Neural cell (in vitro differentiated cells): ENCODE measurements at regions not wholly inside any gene's neighbourhood (a gene's known extent, or its start where the extent isn't known, plus 50 kb on each side); places are given as distances from the start of the nearest gene placed in this dataset.

ENCODE experiments used
- H2AFZ ChIP-seq: fragments of 200-600, 300-800 bp; sonication (generic), shearing (Covaris generic); 2 replicates; pipeline ENCODE4 v1.6.0; 2014; ENCODE audit warnings: low read depth, mild to moderate bottlenecking, antibody characterized with exemption, low read length, moderate library complexity
- H3F3A ChIP-seq: fragments of 200-600 bp; shearing (Covaris generic); 2 replicates; pipeline ENCODE4 v1.6.1; 2016; ENCODE audit warnings: mild to moderate bottlenecking, moderate library complexity, mixed read lengths, antibody characterized with exemption, low read length; ENCODE audit not compliant: insufficient read depth, poor library complexity, severe bottlenecking
- H3K27ac ChIP-seq: fragments of 200-600, 300-800 bp; sonication (generic), shearing (Covaris generic); 2 replicates; pipeline ENCODE4 v1.5.1; 2014; ENCODE audit warnings: mild to moderate bottlenecking, low read length, moderate library complexity
- H3K27me3 ChIP-seq: fragments of 300-800, 200-600 bp; sonication (generic), shearing (Covaris generic); 2 replicates; pipeline ENCODE4 v1.6.0; 2014; ENCODE audit warnings: mild to moderate bottlenecking, low read depth, low read length, moderate library complexity; ENCODE audit not compliant: insufficient read depth
- H3K36me3 ChIP-seq: fragments of 300-800, 200-600 bp; sonication (generic), shearing (Covaris generic); 2 replicates; pipeline ENCODE4 v1.5.1; 2014; ENCODE audit warnings: mild to moderate bottlenecking, antibody characterized with exemption, low read length, moderate library complexity; ENCODE audit not compliant: insufficient read depth
- H3K4me2 ChIP-seq: fragments of 300-800, 200-600 bp; sonication (generic), shearing (Covaris generic); 2 replicates; pipeline ENCODE4 v1.6.0; 2014; ENCODE audit warnings: mild to moderate bottlenecking, low read length
- H3K4me3 ChIP-seq: fragments of 300-800, 200-600 bp; sonication (generic), shearing (Covaris generic); 2 replicates; pipeline ENCODE4 v1.5.1; 2014; ENCODE audit warnings: mild to moderate bottlenecking, low read length, moderate library complexity
- H3K79me2 ChIP-seq: fragments of 200-600 bp; shearing (Covaris generic); replicated peaks from 2 replicates; pipeline ENCODE4 v1.6.0; 2014; ENCODE audit warnings: mild to moderate bottlenecking, low read length, moderate library complexity; ENCODE audit not compliant: insufficient read depth
- H3K9ac ChIP-seq: fragments of 300-800, 200-600 bp; sonication (generic), shearing (Covaris generic); 2 replicates; pipeline ENCODE4 v1.6.1; 2016; ENCODE audit warnings: mild to moderate bottlenecking, low read length, mixed read lengths
- H3K9me2 ChIP-seq: fragments of 200-600 bp; shearing (Covaris generic); 2 replicates; pipeline ENCODE4 v1.6.1; 2016; ENCODE audit warnings: mild to moderate bottlenecking, low read length, mixed read lengths; ENCODE audit not compliant: insufficient read depth
- H3K9me3 ChIP-seq: fragments of 200-600, 300-800 bp; sonication (generic), shearing (Covaris generic); 2 replicates; pipeline ENCODE4 v1.6.1; 2016; ENCODE audit warnings: mild to moderate bottlenecking, mixed run types, low read length, moderate library complexity, mixed read lengths
- H4K20me1 ChIP-seq: fragments of 200-600 bp; shearing (Covaris generic); 2 replicates; pipeline ENCODE4 v1.6.1; 2016; ENCODE audit warnings: mild to moderate bottlenecking, mixed run types; ENCODE audit not compliant: insufficient read depth
- CTCF ChIP-seq: fragments of 450-650 bp; IDR thresholded peaks from 2 replicates; pipeline ENCODE4 v1.5.1; 2014; ENCODE audit warnings: antibody characterized with exemption, mild to moderate bottlenecking, moderate library complexity; ENCODE audit not compliant: poor library complexity, severe bottlenecking
- EP300 ChIP-seq: fragments of 450-650 bp; conservative IDR thresholded peaks from 2 replicates; pipeline ENCODE4 v1.6.1; 2014; ENCODE audit warnings: antibody characterized with exemption, mild to moderate bottlenecking, moderate library complexity; ENCODE audit not compliant: poor library complexity, severe bottlenecking
- EZH2 ChIP-seq: fragments of 200-600, 300-800 bp; shearing (Covaris generic), sonication (generic); IDR thresholded peaks from 2 replicates; pipeline ENCODE4 v1.6.1; 2014; ENCODE audit warnings: antibody characterized with exemption, low read length, borderline replicate concordance, mild to moderate bottlenecking; ENCODE audit not compliant: insufficient read depth, poor library complexity, severe bottlenecking
- MXI1 ChIP-seq: fragments of 450-650 bp; conservative IDR thresholded peaks from 2 replicates; pipeline ENCODE4 v1.6.1; 2014; ENCODE audit warnings: antibody characterized with exemption, mild to moderate bottlenecking; ENCODE audit not compliant: poor library complexity, severe bottlenecking
- POLR2AphosphoS5 ChIP-seq: IDR thresholded peaks from 2 replicates; pipeline ENCODE4 v1.6.1; 2012
- RAD21 ChIP-seq: fragments of 450-650 bp; conservative IDR thresholded peaks from 2 replicates; pipeline ENCODE4 v1.6.1; 2014; ENCODE audit warnings: antibody characterized with exemption, mild to moderate bottlenecking, moderate library complexity
- REST ChIP-seq: IDR thresholded peaks from 2 replicates; pipeline ENCODE4 v1.6.1; 2012; ENCODE audit warnings: borderline replicate concordance
- SMC3 ChIP-seq: fragments of 450-650 bp; conservative IDR thresholded peaks from 2 replicates; pipeline ENCODE4 v1.6.1; 2014; ENCODE audit warnings: antibody characterized with exemption, mild to moderate bottlenecking, moderate library complexity; ENCODE audit not compliant: poor library complexity
- TAF1 ChIP-seq: IDR thresholded peaks from 2 replicates; pipeline ENCODE4 v1.6.1; 2012; ENCODE audit warnings: low read depth

- Histone ChIP-seq H3K36me3 (no peaks in the 10 kb centered on the region), H3K9me3 (no peaks in the 10 kb centered on the region), H3K4me2 (no peak overlapping the region), H3K79me2 (no peaks in the 10 kb centered on the region), H3F3A (no peaks in the 10 kb centered on the region), H3K4me3 (no peak overlapping the region), H3K9me2 (no peaks in the 10 kb centered on the region), H4K20me1 (no peaks in the 10 kb centered on the region), H3K27ac (no peak overlapping the region), H2AFZ (no peak overlapping the region), H3K9ac (no peak overlapping the region), H3K27me3 (no peaks in the 10 kb centered on the region)
- TF ChIP-seq MXI1 (no peak), CTCF (no peak), EP300 (no peak), SMC3 (no peak), RAD21 (no peak), POLR2AphosphoS5 (no peak), TAF1 (no peak), REST (no peak), EZH2 (no peak)
Observed at GRCh38 chr10:61821693-61822092, 79.8 kb upstream of the ARID5B start.

- Histone ChIP-seq H3K36me3 (no peaks in the 10 kb centered on the region), H3K9me3 (no peaks in the 10 kb centered on the region), H3K4me2 (no peak overlapping the region), H3K27me3 (no peaks in the 10 kb centered on the region), H3K4me3 (no peak overlapping the region), H3K79me2 (no peaks in the 10 kb centered on the region), H4K20me1 (no peaks in the 10 kb centered on the region), H3K9me2 (no peaks in the 10 kb centered on the region), H3K9ac (no peak overlapping the region), H3F3A (no peaks in the 10 kb centered on the region), H2AFZ (no peak overlapping the region), H3K27ac (no peak overlapping the region)
- no peak for TF ChIP-seq MXI1
Observed at GRCh38 chr10:61822096-61822495, 79.4 kb upstream of the ARID5B start.

- Histone ChIP-seq H3K79me2 (no peaks in the 10 kb centered on the region), H3K4me3 (no peak overlapping the region), H3K9ac (no peak overlapping the region), H2AFZ (no peak overlapping the region), H3K4me2 (no peak overlapping the region), H3K36me3 (no peaks in the 10 kb centered on the region), H3F3A (no peaks in the 10 kb centered on the region), H3K9me2 (no peaks in the 10 kb centered on the region), H3K9me3 (no peaks in the 10 kb centered on the region), H3K27me3 (no peaks in the 10 kb centered on the region), H4K20me1 (no peaks in the 10 kb centered on the region), H3K27ac (no peak overlapping the region)
- TF ChIP-seq SMC3 (no peak), POLR2AphosphoS5 (no peak), TAF1 (no peak), CTCF (no peak), REST (no peak), EP300 (no peak), RAD21 (no peak), MXI1 (no peak)
Observed at GRCh38 chr10:61822781-61823230, 78.7 kb upstream of the ARID5B start.
